ENCODE measurements at regions not wholly inside any gene's neighbourhood (a gene's known extent, or its start where the extent isn't known, plus 50 kb on each side); places are given as distances from the start of the nearest gene placed in this dataset.

DNA sequence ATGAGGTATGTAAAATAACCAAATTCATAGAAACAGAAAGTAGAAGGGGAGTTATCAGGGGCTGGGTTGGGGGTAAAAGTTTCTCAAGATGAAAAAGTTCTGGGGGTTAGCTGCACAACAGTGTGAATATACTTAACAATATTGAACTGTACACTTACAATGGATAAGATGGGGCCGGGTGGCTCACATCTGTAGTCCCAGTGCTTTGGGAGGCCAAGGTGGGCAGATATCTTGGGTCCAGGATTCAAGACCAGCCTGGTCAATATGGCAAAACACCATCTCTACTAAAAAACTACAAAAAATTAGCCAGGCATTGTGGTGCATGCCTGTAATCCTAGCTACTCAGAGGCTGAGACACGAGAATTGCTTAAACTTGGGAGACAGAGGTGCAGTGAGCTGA lies 274.3 kb downstream of the TJP1 start:
- Mint-ChIP-seq H3K36me3 (peaks cover 5% of the 10 kb centered on the region), H3K9me3 (peaks cover 12% of the 10 kb centered on the region), H3K4me1 (no peaks in the 10 kb centered on the region), H3K27me3 (no peaks in the 10 kb centered on the region), H3K4me3 (no peak overlapping the region), H3K27ac (no peak overlapping the region)
- no peak for ATAC-seq

DNA sequence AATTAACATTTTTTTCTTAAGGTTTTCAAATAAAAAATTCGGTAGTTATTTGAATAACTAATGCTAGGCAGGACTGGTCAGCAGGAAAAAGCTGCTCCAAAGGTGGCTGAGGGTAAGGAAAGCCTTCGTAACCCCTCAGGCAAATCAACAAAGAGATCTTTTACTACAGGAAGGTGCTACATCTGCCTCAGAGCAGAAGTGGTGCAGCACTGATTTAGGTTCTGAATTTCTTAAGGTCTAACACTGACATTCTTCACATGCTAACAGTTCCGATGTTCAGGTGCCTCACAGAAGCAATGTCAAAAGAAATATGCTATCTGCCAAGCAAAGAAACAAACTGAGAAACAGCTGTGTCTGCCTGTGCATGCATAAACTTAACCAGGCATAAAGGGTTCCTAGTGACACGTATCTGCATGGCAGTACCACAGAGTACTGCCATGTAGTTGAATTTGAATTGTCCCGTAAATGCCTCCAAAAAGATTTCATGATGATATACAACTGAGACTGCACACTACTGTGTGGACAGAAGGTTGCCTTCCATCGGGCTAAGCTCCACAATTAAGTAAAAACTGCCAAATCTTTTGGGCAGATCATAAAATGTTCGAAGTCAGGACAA lies 275.0 kb upstream of the NSMCE3 start:
- Mint-ChIP-seq H3K27ac (no peak overlapping the region), H3K9me3 (peaks cover 12% of the 10 kb centered on the region), H3K4me1 (no peaks in the 10 kb centered on the region), H3K27me3 (no peaks in the 10 kb centered on the region), H3K36me3 (peaks cover 5% of the 10 kb centered on the region), H3K4me3 (no peak overlapping the region)
- no peak for ATAC-seq

DNA sequence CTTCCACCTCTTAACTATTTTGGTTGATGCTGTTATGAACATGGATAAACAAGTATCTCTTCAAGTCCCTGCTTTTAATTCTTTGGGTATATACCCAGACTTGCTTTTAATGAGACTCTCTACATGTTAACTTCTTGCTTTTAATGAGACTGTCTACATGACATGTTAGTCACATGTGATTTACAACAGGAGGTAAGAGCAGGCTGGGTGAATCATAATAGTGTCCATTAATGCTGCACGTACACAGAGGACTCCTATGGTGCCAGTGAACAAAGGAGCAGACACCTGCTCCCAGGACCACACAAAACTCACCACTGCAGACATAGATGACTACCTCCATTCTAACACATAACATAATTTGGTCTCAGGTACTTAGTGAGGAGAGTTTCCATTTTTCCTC lies 273.4 kb upstream of the NSMCE3 start:
- Mint-ChIP-seq H3K4me3 (no peak overlapping the region), H3K9me3 (peaks cover 12% of the 10 kb centered on the region), H3K27ac (no peak overlapping the region), H3K4me1 (no peaks in the 10 kb centered on the region), H3K36me3 (peaks cover 5% of the 10 kb centered on the region), H3K27me3 (peaks cover 5% of the 10 kb centered on the region)
- ATAC-seq: no peak

DNA sequence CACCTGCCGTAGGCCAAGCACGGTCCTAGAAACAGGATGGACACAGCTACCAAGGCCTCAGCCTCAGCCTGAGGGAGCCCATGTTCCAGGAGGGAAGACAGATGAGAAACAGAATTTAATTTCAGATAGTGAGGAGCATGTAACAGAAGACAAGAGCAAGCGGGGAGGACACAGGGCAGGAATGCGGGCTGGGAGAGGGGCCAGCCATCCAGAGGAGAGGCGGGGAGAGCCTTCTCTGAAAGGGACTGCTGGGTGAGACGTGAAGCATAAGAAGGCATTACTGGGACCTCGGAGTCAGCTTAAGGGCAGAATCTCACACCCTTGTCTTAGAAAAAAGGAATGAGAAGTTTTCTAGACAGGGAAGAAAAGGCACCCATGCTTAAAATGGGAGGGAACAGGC lies 271.7 kb upstream of the NSMCE3 start:
- Mint-ChIP-seq H3K27ac (no peak overlapping the region), H3K9me3 (peaks cover 12% of the 10 kb centered on the region), H3K27me3 (peaks cover 9% of the 10 kb centered on the region), H3K36me3 (peaks cover 4% of the 10 kb centered on the region), H3K4me1 (no peaks in the 10 kb centered on the region), H3K4me3 (no peak overlapping the region)
- ATAC-seq: no peak

DNA sequence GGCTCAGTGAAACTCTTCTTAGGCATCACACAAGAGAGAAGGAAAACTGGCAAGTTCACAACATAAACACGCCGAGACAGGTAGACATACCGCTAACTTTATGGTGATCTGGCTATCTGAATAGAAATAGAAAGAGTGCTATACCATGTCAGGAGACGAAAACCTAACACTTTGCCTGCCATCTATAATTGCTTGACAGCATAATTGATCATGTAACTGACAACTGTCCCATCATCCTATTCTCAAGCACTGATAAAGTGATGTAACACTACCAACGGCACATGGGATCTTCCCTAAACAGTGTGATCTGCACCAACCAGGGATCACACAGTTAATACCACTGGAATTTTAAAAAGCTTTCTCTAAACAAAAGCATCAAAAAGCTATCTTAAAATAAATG lies 270.9 kb upstream of the NSMCE3 start:
- Mint-ChIP-seq H3K4me3 (no peak overlapping the region), H3K36me3 (no peaks in the 10 kb centered on the region), H3K27me3 (peaks cover 9% of the 10 kb centered on the region), H3K9me3 (peaks cover 6% of the 10 kb centered on the region), H3K27ac (no peak overlapping the region), H3K4me1 (no peaks in the 10 kb centered on the region)
- no peak for ATAC-seq

DNA sequence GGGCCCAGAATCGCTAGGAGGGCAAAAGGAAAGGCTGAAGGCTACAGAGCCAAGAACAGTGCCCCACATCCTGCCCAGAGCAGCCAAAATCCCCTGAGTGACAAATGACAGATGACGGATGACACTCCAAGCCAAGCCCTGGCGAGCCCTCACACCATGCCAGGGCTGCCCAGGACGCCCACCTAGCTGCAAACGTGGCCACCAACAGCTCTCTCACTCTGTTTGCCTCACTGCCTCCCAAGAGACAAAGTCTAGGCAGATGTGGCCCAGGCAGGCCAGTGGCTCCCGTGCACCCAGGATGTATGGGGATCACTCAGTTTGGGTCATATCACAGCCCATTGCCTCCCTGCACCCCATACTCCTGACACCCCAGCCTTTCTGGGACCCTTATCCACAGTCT lies 270.1 kb upstream of the NSMCE3 start:
- no peak for ATAC-seq
- no peaks in the 10 kb centered on the region for H3K36me3 Mint-ChIP-seq
- H3K4me3 Mint-ChIP-seq: no peak overlapping the region
- H3K27ac Mint-ChIP-seq: no peak overlapping the region
- H3K4me1 Mint-ChIP-seq: no peaks in the 10 kb centered on the region
- H3K27me3 Mint-ChIP-seq: peaks cover 9% of the 10 kb centered on the region
- H3K9me3 Mint-ChIP-seq: peaks cover 3% of the 10 kb centered on the region

DNA sequence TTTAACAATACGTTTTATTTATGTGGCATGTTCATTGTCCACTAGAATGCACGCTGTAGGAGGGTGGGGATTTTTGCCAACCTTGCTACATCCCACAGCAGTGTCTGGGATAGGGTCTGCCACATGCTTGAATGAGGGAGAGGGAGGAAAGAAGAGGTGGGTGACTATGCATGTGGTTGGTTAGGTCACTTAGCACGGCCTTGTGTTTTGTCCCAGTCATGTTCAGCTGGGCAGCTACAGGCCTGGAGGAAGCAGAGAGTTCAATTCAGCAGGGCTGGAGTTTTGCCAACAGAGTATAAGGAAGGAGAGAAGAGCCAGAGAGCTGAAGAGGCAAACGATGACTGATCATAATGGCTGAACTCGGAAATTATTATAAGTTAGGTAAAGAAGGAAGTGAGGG lies 268.4 kb upstream of the NSMCE3 start:
- H3K4me3 Mint-ChIP-seq: no peak overlapping the region
- no peaks in the 10 kb centered on the region for H3K36me3 Mint-ChIP-seq

DNA sequence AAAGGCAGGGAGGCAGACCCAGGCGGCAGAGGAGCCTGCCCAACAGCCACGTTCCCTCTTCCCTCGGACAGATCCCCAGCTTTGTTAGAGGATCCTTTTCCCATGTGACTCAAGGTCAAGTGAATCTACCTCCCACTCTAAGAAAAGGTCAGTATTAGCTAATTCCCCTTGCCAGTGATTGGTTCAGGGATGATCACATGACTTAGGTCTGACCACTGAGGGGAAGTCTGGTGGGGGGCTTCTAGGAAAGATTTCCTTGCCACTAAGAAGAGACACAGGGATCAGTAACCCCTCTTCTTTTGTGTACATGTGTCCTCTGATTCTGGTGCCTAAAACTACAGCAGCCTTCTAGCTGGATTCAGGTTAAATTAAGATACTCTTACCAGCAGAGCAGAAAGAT lies 266.3 kb upstream of the NSMCE3 start:
- H3K4me3 Mint-ChIP-seq: no peak overlapping the region
- no peak for ATAC-seq
- H3K27me3 Mint-ChIP-seq: peaks cover 9% of the 10 kb centered on the region
- no peaks in the 10 kb centered on the region for H3K36me3 Mint-ChIP-seq
- no peaks in the 10 kb centered on the region for H3K4me1 Mint-ChIP-seq
- no peak overlapping the region for H3K27ac Mint-ChIP-seq
- no peaks in the 10 kb centered on the region for H3K9me3 Mint-ChIP-seq

More for the DNA sequence above, 268.4 kb upstream of the NSMCE3 start:
- H3K27me3 Mint-ChIP-seq: peaks cover 9% of the 10 kb centered on the region
- H3K9me3 Mint-ChIP-seq: no peaks in the 10 kb centered on the region
- no peaks in the 10 kb centered on the region for H3K4me1 Mint-ChIP-seq
- no peak for ATAC-seq
- no peak overlapping the region for H3K27ac Mint-ChIP-seq

DNA sequence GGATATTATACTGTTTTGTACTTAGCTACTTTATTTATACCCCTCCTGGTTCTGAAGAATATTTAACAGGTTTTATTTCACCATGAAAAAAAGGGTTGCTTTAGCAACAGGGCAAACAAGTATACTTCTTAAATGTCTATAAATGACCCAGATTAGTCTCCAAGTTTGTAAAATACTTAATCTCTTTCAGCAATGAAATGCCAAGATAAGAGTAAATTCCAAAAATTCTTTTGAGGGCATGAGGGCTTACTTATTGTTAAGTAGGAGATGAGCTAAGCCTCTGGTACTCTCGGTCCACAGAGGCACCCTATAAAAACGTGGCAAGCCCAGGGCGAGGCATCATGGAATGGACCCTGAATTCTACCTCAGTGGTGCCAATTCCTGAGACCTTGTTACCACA lies 264.8 kb upstream of the NSMCE3 start:
- Mint-ChIP-seq H3K9me3 (no peaks in the 10 kb centered on the region), H3K4me3 (no peak overlapping the region), H3K4me1 (no peaks in the 10 kb centered on the region), H3K27me3 (peaks cover 9% of the 10 kb centered on the region), H3K27ac (no peak overlapping the region), H3K36me3 (no peaks in the 10 kb centered on the region)
- no peak for ATAC-seq

DNA sequence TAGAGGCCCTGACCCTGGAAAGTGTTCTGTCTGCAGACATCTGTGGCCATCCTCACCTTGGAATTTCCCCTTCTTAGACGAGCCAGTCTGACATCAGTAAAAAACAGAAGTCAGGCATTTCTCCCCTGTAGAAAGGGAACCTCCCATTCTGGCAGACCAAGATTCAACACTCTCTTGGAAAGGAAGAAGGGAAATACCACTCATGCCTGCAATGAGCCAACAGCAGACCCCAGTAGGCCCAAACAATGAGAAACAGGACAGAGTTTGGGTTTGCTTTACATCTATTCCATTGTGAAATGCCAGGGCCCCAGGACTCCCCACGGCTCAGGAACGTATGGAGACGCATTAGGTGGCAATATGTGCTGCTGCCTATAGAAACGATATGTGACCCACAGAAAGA lies 264.0 kb upstream of the NSMCE3 start:
- Mint-ChIP-seq H3K36me3 (no peaks in the 10 kb centered on the region), H3K4me1 (no peaks in the 10 kb centered on the region), H3K27me3 (peaks cover 9% of the 10 kb centered on the region), H3K9me3 (no peaks in the 10 kb centered on the region), H3K4me3 (no peak overlapping the region), H3K27ac (no peak overlapping the region)
- no peak for ATAC-seq

DNA sequence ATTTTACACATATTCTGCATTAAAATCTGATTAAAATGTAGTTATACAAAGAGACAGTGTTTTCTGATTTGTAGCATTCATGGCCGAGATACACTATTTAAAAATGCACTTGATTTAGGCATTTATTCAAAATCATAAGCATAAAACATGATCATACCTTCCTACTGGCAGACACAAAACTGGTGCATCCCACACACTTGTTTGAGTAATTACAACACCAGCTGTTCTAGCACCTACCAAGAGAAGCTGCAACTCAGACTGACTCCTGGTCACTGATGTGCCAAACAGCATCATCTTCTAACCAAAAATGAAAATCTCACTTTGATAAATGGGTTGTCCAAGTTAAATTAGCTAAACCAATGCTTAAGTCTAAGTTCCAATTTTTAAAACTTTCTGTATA lies 262.7 kb upstream of the NSMCE3 start:
- H3K9me3 Mint-ChIP-seq: no peaks in the 10 kb centered on the region
- H3K27me3 Mint-ChIP-seq: peaks cover 6% of the 10 kb centered on the region
- no peak for ATAC-seq
- H3K36me3 Mint-ChIP-seq: no peaks in the 10 kb centered on the region
- no peak overlapping the region for H3K27ac Mint-ChIP-seq
- no peaks in the 10 kb centered on the region for H3K4me1 Mint-ChIP-seq
- H3K4me3 Mint-ChIP-seq: no peak overlapping the region

DNA sequence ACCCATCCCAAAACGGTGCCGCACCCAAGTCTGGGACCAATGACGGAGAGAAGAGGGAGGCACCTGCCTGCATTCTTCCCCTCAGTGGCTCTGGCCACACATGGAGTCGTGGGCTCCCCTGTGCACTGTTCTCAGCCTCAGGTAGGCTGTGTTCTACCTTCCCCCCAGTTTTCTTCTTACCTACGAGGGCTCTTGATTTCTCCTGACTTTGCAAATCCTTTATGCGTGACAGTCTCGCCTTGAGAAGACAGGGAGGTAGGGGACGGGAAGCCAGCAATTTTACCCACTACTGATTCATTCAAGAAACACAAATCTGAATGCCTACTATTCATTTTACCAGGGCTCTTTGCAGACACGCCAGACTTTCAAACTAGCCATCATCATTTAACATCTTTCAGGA lies 261.3 kb upstream of the NSMCE3 start:
- Mint-ChIP-seq H3K36me3 (no peaks in the 10 kb centered on the region), H3K27me3 (peaks cover 10% of the 10 kb centered on the region), H3K9me3 (no peaks in the 10 kb centered on the region), H3K4me3 (no peak overlapping the region), H3K4me1 (no peaks in the 10 kb centered on the region), H3K27ac (no peak overlapping the region)
- no peak for ATAC-seq

DNA sequence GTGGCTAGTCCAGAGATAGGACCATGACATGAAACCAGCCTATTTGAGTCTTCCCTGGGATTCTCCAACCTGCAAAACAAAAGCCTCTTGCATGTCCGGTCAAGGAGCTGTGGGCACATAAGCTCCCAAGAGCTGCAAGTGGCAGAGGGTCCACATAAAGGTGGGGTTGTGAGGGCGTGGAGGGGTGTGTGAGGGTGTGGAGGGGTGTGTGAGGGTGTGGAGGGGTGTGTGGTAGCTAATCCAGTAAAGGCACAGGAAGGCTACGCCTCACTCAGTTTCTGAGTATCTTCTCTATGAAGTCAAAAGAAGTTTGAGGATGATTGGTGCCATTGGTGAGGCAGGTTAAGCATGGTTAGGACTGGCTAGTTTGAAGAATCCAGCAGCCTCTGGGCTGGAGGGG lies 259.4 kb upstream of the NSMCE3 start:
- H3K4me3 Mint-ChIP-seq: no peak overlapping the region
- H3K9me3 Mint-ChIP-seq: no peaks in the 10 kb centered on the region
- no peak for ATAC-seq
- no peak overlapping the region for H3K27ac Mint-ChIP-seq
- H3K27me3 Mint-ChIP-seq: peaks cover 10% of the 10 kb centered on the region
- H3K4me1 Mint-ChIP-seq: no peaks in the 10 kb centered on the region
- no peaks in the 10 kb centered on the region for H3K36me3 Mint-ChIP-seq

DNA sequence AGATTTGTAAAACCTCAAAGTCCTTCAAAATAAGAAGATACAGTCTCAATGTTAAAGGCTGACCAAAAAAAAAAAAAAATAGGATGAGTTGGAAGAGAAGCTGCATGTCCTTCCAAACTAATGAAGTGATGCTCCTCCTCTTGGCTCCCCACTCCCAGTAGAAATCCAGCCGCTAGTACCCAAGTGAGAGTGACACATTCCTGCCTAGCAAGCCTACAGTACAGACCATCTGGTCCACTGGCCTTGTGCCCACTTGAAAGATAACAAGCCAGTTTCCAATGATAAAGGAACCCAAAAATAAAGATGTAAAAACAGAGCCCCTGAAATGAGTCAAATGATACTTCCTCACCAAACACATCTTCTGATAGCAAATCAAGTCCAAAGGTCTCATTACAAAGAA lies 258.7 kb upstream of the NSMCE3 start:
- H3K27me3 Mint-ChIP-seq: peaks cover 10% of the 10 kb centered on the region
- no peaks in the 10 kb centered on the region for H3K4me1 Mint-ChIP-seq

DNA sequence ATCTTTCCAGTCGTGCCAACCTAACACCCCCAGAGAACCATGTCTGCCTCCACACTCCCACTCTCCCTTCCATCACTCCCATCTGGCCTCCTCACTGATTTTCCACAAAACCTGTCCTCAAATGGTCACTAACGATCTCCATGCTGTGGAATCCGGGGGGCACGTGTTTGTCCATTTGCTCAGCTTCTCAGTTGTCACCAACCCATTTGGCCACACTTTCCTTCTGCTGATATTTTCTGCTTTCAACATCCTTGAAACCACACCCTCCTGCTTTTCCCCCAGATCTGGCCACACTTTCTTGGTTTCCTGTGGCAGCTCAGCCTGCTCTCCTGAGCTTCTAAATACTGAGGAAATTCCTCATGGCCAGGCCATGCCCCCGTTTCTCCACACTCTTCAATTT lies 257.2 kb upstream of the NSMCE3 start:
- Mint-ChIP-seq H3K27ac (no peak overlapping the region), H3K4me1 (no peaks in the 10 kb centered on the region), H3K9me3 (no peaks in the 10 kb centered on the region), H3K27me3 (peaks cover 10% of the 10 kb centered on the region), H3K4me3 (no peak overlapping the region), H3K36me3 (no peaks in the 10 kb centered on the region)
- no peak for ATAC-seq

More for the DNA sequence above, 258.7 kb upstream of the NSMCE3 start:
- no peak overlapping the region for H3K4me3 Mint-ChIP-seq
- no peaks in the 10 kb centered on the region for H3K9me3 Mint-ChIP-seq
- ATAC-seq: no peak
- no peaks in the 10 kb centered on the region for H3K36me3 Mint-ChIP-seq
- H3K27ac Mint-ChIP-seq: no peak overlapping the region

DNA sequence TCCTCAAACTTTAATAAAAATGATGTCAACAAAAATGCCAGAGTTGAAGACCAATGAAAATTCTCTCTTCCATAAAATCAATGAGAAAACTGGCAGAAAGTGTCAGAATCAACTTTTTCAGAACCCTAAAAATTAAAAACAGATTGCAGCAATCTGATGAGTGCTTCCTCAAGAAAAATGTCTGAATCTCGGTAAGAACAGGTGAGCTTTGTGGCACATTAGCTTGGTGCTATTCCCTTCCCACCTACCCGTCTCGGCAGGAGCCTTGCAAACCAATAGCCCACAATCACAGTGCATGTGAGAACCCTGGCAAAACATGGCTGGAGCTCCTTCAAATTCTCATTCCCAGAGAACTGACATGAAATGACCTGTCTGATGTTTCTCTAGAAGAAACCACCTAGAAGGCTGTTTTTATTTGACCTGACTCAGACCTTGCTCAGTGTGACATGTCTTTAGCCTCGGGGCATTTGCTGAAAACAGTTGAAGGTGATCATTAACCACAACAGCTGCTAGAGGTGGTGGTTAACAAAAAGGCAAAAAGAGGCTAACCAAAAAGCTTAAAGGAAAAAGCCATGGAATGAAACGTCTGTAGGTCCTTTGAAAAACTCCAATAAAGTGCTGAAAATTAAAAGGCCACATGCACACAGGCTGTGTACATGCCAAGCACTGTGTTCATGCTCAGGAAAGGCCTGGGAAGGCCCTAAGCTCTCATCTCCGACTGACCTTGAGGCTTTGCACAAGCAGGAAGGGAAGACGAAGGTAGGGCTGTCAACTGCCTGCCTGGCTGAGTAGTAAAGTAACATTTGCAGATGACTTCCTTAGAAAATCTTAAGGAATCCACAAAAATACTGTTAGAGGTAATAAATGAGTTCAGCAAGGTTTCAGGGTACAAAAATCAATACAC lies 253.0 kb upstream of the NSMCE3 start:
- Mint-ChIP-seq H3K9me3 (peaks cover 11% of the 10 kb centered on the region), H3K27ac (no peak overlapping the region), H3K27me3 (peaks cover 6% of the 10 kb centered on the region), H3K36me3 (no peaks in the 10 kb centered on the region), H3K4me1 (no peaks in the 10 kb centered on the region), H3K4me3 (no peak overlapping the region)
- ATAC-seq: no peak
